Left cardiac atrium (tissue), 4 donors: ENCODE measurements at regions not wholly inside any gene's neighbourhood (a gene's known extent, or its start where the extent isn't known, plus 50 kb on each side); places are given as distances from the start of the nearest gene placed in this dataset.

Source experiments
- ATAC-seq, 2 donors: fragments of 200-7000 bp; cut with Tn5 transposase; one replicate each; pipeline ENCODE4 v1.9.1; 2020; ENCODE audit warnings: mild to moderate bottlenecking in 2 of 2, moderate library complexity in 2 of 2
- DNase-seq: peaks from one replicate; pipeline ENCODE4 v3.0.0-alpha.2; 2020
- intact Hi-C, 2 donors: fragments of 100-400 bp; cut with DNase I; formaldehyde crosslinking; loops; one replicate each; pipeline versions ENCODE4 v1.14.1 to v1.15.1; 2022 to 2023
- donor health status: DM: no; HTN: yes; CAD: no.
- donor health status: DM: no; HTN: yes; CAD: no; lungs with severe emphysema.
- donor health status: DM: yes; HTN: yes; CAD: no.
- donor health status: Dilated cardiomyopathy.

- intact Hi-C loops: no loop called here
- DNase-seq: no peak
- ATAC-seq: no peak
Observed at GRCh38 chr17:72491102-72491501, 370.3 kb downstream of the SOX9 start.

DNA sequence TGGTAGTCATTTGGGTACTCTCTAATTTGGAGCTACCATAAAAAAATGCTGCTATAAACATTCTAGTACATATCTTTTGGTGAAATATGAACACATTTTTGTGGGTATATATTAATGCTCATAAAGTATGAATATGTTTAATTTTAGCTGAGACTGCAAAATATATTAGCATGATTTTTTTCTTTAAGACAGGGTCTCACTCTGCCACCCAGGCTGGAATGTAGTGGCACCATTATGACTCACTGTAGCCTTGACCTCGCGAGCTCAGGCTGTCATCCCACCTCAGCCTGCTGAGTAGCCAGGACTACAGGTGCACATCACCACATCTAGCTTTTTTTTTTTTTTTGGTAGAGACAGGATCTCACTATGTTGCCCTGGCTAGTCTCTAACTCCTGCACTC lies 371.7 kb downstream of the SOX9 start:
- intact Hi-C loops: no loop called here
- ATAC-seq (no peak), DNase-seq (no peak)

- DNase-seq (no peak), ATAC-seq (no peak)
- intact Hi-C loops: no loop called here
Observed at GRCh38 chr17:72492941-72493340, 372.1 kb downstream of the SOX9 start.

GRCh38 chr17:72494566-72494965 lies 373.7 kb downstream of the SOX9 start:
- ATAC-seq (no peak), DNase-seq (no peak)
- intact Hi-C loops: no loop called here

DNA sequence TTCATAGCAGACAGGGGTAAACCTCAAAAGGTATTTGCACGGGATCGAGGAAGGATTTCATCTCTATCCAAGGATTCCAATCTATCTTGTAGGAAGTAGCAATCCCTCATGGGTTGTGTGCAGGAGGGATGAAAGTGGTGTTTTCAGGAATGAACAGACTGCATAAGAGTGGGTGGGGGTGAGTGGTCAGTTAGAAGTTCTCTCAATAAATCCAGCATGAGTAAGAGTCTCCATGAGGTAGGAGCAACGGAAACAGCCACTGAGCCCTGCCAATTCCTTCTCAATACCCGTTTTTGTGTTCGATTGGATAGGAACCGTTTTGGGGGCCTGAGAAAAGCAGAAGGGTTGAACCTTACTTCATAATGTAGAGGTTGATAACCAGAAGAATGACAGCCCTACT lies 375.6 kb downstream of the SOX9 start:
- ATAC-seq: no peak
- no peak for DNase-seq
- intact Hi-C loops: no loop called here

GRCh38 chr17:72497915-72498314 lies 377.1 kb downstream of the SOX9 start:
- no peak for ATAC-seq
- intact Hi-C loops: no loop called here

DNA sequence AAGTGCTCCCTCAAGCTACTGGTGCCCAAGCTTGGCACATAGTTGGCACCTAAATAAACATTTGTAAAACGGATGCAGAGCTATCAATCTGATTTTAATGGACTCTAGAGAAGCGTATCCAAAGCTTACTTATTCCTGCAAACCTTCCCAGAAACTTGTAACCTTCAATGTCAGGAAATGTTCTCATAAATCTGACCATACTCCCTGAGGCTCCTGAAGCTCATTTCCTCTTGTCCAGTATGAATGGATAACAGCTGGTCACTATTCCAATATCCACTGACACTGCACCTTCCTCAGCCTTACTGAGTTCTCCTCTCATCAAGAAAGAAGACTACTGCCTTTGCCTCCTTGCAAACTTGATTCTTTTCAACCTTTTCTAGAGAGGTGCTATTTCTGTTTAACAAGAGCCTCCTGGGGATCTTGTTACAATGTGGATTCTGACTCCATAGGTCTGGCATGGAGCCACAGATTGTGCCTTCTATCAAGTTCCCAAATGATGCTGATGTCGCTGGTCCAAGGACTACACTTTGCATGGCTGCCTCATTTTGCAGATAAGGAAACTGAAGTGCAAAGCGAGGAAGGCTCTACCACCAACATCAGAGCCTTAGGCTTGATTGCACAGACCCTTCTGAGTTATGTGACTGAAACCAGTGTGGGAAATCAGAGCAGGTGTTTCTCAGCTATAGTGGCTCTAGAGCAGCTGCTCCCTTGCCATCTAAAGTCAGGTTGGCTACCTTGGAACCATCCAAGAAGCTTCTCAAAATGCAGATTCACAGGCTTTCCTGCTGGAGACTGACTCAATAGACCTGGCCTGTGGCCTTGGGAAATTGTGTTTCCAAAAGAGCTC lies 377.8 kb downstream of the SOX9 start:
- intact Hi-C loops: no loop called here
- ATAC-seq (no peak), DNase-seq (no peak)

More at GRCh38 chr17:72497915-72498314, 377.1 kb downstream of the SOX9 start:
- DNase-seq: no peak

GRCh38 chr17:72501404-72502370 lies 380.9 kb downstream of the SOX9 start:
- intact Hi-C loops: no loop called here
- ATAC-seq: peak; percentile 10 to 71
- no peak for DNase-seq

- DNase-seq: peak; percentile 43
- peak; percentile 63 to 85 for ATAC-seq
Observed at GRCh38 chr17:72502371-72503341, 381.8 kb downstream of the SOX9 start.

DNA sequence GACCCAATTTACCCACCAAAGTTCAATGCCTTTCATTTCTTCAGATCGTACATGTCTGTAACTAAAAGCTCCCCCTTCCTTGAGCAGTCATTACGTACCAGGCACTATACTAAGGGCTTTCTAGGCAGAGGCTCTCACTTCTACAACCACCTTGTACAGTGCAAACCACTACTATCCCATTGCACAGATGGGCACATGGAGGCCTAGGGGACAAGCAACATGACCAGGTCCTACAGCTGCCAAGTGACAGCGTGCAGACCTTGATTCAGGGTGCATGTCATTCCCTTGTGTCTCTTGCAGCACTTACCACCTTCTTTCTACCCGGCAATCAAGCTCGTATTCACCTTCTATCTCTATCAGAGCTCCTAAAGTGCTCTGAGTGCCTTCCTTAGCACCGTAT lies 382.7 kb downstream of the SOX9 start:
- DNase-seq: no peak
- intact Hi-C loops: no loop called here
- ATAC-seq: no peak

More at GRCh38 chr17:72502371-72503341, 381.8 kb downstream of the SOX9 start:
- intact Hi-C loops: no loop called here

DNA sequence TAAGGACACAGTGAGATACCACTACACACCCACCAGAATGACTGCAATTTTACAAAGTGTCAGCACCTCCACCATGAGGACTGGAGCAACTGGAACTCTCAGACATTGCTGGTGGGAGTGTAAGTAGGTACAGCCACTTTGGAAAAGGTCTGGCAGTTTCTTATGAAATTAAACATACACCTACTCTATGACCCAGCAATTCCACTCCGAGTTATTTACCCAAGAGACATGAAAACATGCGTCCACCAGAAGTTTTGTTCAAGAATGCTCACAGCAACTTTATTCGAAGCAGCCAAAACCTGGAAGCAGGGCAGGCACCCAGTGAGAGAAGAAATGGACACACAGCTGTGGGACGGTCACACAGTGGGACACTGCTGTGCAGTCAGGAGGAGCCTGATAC lies 384.0 kb downstream of the SOX9 start:
- ATAC-seq: no peak
- DNase-seq: no peak
- intact Hi-C loops: no loop called here

GRCh38 chr17:72506773-72507172 lies 386.0 kb downstream of the SOX9 start:
- ATAC-seq: no peak
- DNase-seq: no peak
- intact Hi-C loops: no loop called here

DNA sequence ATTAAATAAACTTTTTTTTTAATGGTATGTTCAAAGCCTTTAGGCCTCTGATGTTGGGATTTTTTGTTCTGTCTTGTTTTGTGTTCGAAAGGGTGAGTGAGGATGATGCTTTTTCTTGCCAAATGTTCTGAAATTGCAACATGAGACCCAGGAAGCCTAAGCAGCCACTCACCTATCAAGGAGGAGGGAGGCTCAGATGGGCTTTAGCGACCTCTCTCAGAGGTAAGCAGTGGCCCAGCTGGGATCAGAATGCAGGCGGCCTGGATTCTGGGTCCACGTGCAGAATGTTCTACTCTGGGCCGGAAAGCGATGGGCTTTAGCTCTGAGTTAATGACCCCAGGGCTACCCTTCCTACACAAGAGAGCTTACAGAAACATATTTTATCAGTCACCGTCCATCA lies 386.6 kb downstream of the SOX9 start:
- DNase-seq: no peak
- intact Hi-C loops: no loop called here
- ATAC-seq: no peak

DNA sequence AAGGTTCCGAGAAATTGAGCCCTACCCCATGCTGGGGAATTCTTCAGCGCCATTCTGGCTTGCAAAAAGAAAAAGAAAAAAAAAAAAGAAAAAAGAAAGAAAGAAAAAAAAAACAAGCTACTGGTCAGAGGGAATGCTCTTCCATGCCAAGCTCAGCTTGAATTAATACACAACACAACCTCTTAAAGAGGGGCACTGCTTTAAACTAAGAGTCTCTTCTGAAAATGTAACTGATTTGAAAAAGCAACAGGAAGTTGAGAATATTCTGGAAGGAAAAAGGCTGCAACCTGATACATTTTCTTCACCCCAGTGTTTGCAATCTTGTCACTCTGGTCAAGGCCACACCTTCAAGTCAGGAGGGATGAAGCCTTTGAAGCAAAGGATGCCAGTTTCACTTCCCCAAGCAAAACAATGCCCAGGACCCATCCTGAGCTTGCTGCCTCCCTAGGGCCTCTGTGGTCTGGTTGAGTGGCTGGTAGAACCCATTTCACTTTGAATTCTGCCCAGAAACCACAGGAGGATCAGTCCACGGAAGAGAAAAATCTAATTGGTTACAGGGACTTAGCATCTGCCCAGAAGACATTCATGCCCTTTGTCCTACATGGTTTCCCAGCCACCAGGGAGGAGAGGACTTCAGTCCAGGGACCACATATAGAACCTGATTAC lies 389.7 kb downstream of the SOX9 start:
- no peak for ATAC-seq
- intact Hi-C loops: no loop called here
- DNase-seq: no peak

- intact Hi-C loops: no loop called here
- no peak for DNase-seq
- no peak for ATAC-seq
Observed at GRCh38 chr17:72511242-72511641, 390.4 kb downstream of the SOX9 start.

DNA sequence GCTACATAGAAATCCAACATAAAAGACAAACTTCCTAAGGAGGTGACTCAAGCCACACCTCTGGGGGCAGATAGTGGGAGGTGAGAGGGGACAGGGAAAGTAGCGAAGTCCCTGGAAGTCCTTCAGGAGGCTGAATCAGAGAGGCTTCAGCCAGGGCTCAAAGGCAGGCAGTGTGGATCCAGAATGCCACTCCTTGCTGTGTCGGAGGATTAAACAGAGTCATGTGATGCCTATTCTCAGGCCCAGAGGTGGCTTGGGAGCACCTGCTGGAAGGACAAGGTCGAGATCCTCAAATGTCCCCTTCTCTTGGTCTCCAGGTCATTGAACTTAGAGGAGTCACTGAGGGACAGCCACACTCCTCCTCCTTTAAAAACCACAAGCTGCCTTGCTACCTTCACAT lies 391.1 kb downstream of the SOX9 start:
- no peak for DNase-seq
- no peak for ATAC-seq
- intact Hi-C loops: no loop called here

DNA sequence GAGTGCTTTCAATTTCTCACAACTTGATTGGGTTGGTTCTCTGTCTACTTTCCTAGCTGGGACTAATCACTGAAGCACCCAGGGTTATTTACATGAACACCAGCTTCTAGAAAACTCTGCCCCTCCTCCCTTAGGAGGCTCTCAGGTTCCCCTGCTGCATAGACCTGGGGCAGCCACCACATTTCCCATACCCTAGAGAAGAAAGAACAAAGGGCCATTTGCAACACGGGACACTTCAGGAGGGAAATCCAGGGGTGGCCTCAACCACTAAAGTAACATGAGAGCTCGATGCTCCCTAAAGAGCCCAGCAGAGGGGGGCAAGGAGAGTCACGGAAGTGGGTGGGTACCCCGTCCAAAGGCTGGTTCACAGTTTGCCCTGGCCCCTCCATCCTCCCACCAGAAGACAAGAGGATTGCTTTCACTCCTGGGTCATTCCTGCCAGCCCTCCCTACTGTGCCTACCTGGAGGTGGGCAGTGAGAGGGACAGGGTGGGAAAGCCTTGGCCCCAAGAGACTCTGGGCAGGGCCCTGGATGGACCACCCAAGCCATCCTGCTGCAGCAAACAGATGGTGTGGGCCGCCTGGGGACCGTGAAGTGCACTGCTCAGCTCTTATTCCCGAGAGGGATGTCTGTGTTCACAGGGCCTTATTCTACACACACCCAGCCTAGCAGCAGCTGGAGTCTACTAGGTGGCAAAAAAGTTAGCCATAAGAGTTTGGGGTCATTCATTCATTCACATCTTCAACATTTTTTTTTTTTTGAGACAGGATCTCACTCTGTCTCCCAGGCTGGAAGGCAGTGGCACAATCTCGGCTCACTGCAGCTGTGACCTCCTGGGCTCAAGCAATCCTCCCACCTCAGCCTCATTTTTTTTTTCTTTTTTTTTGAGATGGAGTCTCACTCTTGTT lies 392.1 kb downstream of the SOX9 start:
- intact Hi-C loops: no loop called here
- ATAC-seq: no peak
- DNase-seq: no peak
